IMR-90 (cell line): ENCODE measurements at regions not wholly inside any gene's neighbourhood (a gene's known extent, or its start where the extent isn't known, plus 50 kb on each side); places are given as distances from the start of the nearest gene placed in this dataset.

Experiments used
- ATAC-seq: fragments of 200-7000 bp; cut with Tn5 transposase; 2 replicates; pipeline ENCODE4 v1.9.1; 2020; ENCODE audit warnings: low read depth, mild to moderate bottlenecking, moderate library complexity
- BruUV-seq: library from RNA; stranded (reverse); fragments of 400-500 nt; replicated peaks from 2 replicates; lab custom pipeline; 2021; lab: Mats Ljungman, UMichigan
- CTCF ChIA-PET: fragments of 300-600 bp; formaldehyde crosslinking; extraction: SDS; loops from one replicate; lab custom pipeline; 2021; ENCODE audit warnings: antibody characterized with exemption; lab: Yijun Ruan, JAX
- POLR2A ChIA-PET: fragments of 300-600 bp; sonication (Branson Sonifier 250); formaldehyde crosslinking; loops from one replicate; lab custom pipeline; 2022; ENCODE audit warnings: antibody characterized with exemption; ENCODE audit not compliant: unreplicated experiment; lab: Charles Lee
- DNase-seq: peaks from one replicate; pipeline ENCODE4 v3.0.0; 2013
- H2AFZ ChIP-seq: replicated peaks from 2 replicates; pipeline ENCODE3; 2013; ENCODE audit warnings: low read length, mild to moderate bottlenecking; ENCODE audit not compliant: poor library complexity
- H2AK5ac ChIP-seq: 2 replicates; pipeline ENCODE4 v1.6.1; 2013; ENCODE audit warnings: low read depth, low read length, inconsistent platforms
- H2AK9ac ChIP-seq: replicated peaks from 2 replicates; pipeline ENCODE3; 2013; ENCODE audit warnings: mild to moderate bottlenecking, low read depth, low read length, moderate library complexity; ENCODE audit not compliant: poor library complexity
- H2BK120ac ChIP-seq: 2 replicates; pipeline ENCODE4 v1.6.1; 2013; ENCODE audit warnings: low read depth, low read length, inconsistent platforms
- H2BK15ac ChIP-seq: 3 replicates; pipeline ENCODE4 v1.6.1; 2013; ENCODE audit warnings: low read depth, low read length, inconsistent platforms
- H2BK20ac ChIP-seq: 2 replicates; pipeline ENCODE4 v1.6.1; 2013; ENCODE audit warnings: low read depth, mild to moderate bottlenecking, inconsistent platforms, low read length, moderate library complexity
- H2BK5ac ChIP-seq: 2 replicates; pipeline ENCODE4 v1.6.1; 2013; ENCODE audit warnings: mild to moderate bottlenecking, low read depth, low read length, inconsistent platforms; ENCODE audit not compliant: poor library complexity, severe bottlenecking
- H3K14ac ChIP-seq: replicated peaks from 2 replicates; pipeline ENCODE4 v1.6.1; 2013; ENCODE audit warnings: low read depth, low read length, inconsistent platforms
- H3K18ac ChIP-seq: 2 replicates; pipeline ENCODE4 v1.6.1; 2013; ENCODE audit warnings: low read depth, low read length, control low read depth
- H3K23ac ChIP-seq: 2 replicates; pipeline ENCODE4 v1.6.1; 2013; ENCODE audit warnings: low read depth, low read length, inconsistent platforms
- H3K27ac ChIP-seq: 2 replicates; pipeline ENCODE4 v1.5.1; 2013; ENCODE audit warnings: mild to moderate bottlenecking, control low read depth, low read length; ENCODE audit not compliant: insufficient read depth
- H3K27me3 ChIP-seq: 2 replicates; pipeline ENCODE4 v1.6.1; 2013; ENCODE audit warnings: low read length; ENCODE audit not compliant: control insufficient read depth, insufficient read depth
- H3K36me3 ChIP-seq: 2 replicates; pipeline ENCODE4 v1.6.1; 2013; ENCODE audit warnings: low read length, mixed read lengths; ENCODE audit not compliant: control insufficient read depth, insufficient read depth
- H3K4ac ChIP-seq: 2 replicates; pipeline ENCODE4 v1.6.1; 2013; ENCODE audit warnings: low read depth, low read length, inconsistent platforms
- H3K4me1 ChIP-seq: 2 replicates; pipeline ENCODE4 v1.6.1; 2013; ENCODE audit warnings: low read length, mixed read lengths; ENCODE audit not compliant: control insufficient read depth, insufficient read depth
- H3K4me2 ChIP-seq: 2 replicates; pipeline ENCODE4 v1.6.1; 2013; ENCODE audit warnings: low read depth, mild to moderate bottlenecking, control low read depth, low read length, moderate library complexity
- H3K4me3 ChIP-seq: 2 replicates; pipeline ENCODE4 v1.5.1; 2013; ENCODE audit warnings: low read depth, mild to moderate bottlenecking, control low read depth, low read length, moderate library complexity; ENCODE audit not compliant: insufficient read depth
- H3K56ac ChIP-seq: 2 replicates; pipeline ENCODE4 v1.6.1; 2013; ENCODE audit warnings: low read length, inconsistent platforms; ENCODE audit not compliant: insufficient read depth; ENCODE audit errors: extremely low read depth
- H3K79me1 ChIP-seq, 2 experiments: 2 replicates each; pipeline ENCODE4 v1.6.1; 2013; ENCODE audit warnings: low read length in 2 of 2, inconsistent platforms in 1 of 2, low read depth in 1 of 2
- H3K9ac ChIP-seq: 2 replicates; pipeline ENCODE4 v1.6.1; 2013; ENCODE audit warnings: low read depth, low read length, control low read depth
- H3K9me1 ChIP-seq: 2 replicates; pipeline ENCODE4 v1.6.1; 2013; ENCODE audit warnings: low read length, inconsistent platforms; ENCODE audit not compliant: insufficient read depth
- H3K9me3 ChIP-seq: 2 replicates; pipeline ENCODE4 v1.6.1; 2013; ENCODE audit warnings: low read length; ENCODE audit not compliant: control insufficient read depth, insufficient read depth
- H4K20me1 ChIP-seq: 2 replicates; pipeline ENCODE4 v1.6.1; 2013; ENCODE audit warnings: low read length, inconsistent platforms; ENCODE audit not compliant: insufficient read depth
- H4K5ac ChIP-seq: 2 replicates; pipeline ENCODE4 v1.6.1; 2013; ENCODE audit warnings: mild to moderate bottlenecking, low read depth, low read length, control low read depth
- H4K8ac ChIP-seq, 2 experiments: 2 replicates each; pipeline ENCODE4 v1.6.1; 2013; ENCODE audit warnings: low read depth in 2 of 2, low read length in 2 of 2, control low read depth in 1 of 2, inconsistent platforms in 1 of 2
- H4K91ac ChIP-seq: 2 replicates; pipeline ENCODE4 v1.6.1; 2013; ENCODE audit warnings: low read depth, low read length, inconsistent platforms; ENCODE audit not compliant: insufficient read depth
- FOS ChIP-seq: fragments of 150-350 bp; IDR thresholded peaks from 2 replicates; pipeline ENCODE4 v1.6.1; 2016; ENCODE audit warnings: low read depth, low read length
- MAFK ChIP-seq: IDR thresholded peaks from 2 replicates; pipeline ENCODE4 v1.6.1; 2012; ENCODE audit warnings: low read depth, low read length, improper control_type of control experiment
- MAZ ChIP-seq: IDR thresholded peaks from 2 replicates; pipeline ENCODE4 v1.6.1; 2012; ENCODE audit warnings: low read depth, mild to moderate bottlenecking, low read length, improper control_type of control experiment, moderate library complexity, borderline replicate concordance
- POLR2A ChIP-seq: IDR thresholded peaks from 2 replicates; pipeline ENCODE4 v1.6.1; 2012; ENCODE audit warnings: mild to moderate bottlenecking, low read depth, low read length
- WGBS, 2 experiments: methylation state at CpG; one replicate each; pipeline versions ENCODE4 v1.1.5 to v1.1.7; 2013; ENCODE audit warnings: missing lambda C conversion rate in 2 of 2; ENCODE audit not compliant: insufficient read length in 1 of 2; ENCODE audit errors: extremely low coverage in 2 of 2; 5-methylcytosine and 5-hydroxymethylcytosine counted together
- dilution Hi-C: fragments of 300-500 bp; cut with HindIII; formaldehyde crosslinking; loops from one replicate; pipeline ENCODE4 v1.14.3; 2018; ENCODE audit warnings: low sequenced_read_pairs; ENCODE audit not compliant: unreplicated experiment
- in situ Hi-C: fragments of 300-500 bp; cut with MboI; formaldehyde crosslinking; loops from 3 replicates; pipeline ENCODE4 v1.14.3; 2019; ENCODE audit warnings: low sequenced_read_pairs, inconsistent platforms, mixed read lengths
- intact Hi-C: fragments of 100-400 bp; cut with micrococcal nuclease; formaldehyde crosslinking; loops from 2 replicates; pipeline ENCODE4 v1.10.0; 2022
- TF ChIP-seq, protein P1 (sequence below): fragments of 150-350 bp; IDR thresholded peaks from 2 replicates; pipeline ENCODE4 v1.6.1; 2017; ENCODE audit warnings: mild to moderate bottlenecking, antibody characterized with exemption, low read length, low read depth

- Histone ChIP-seq H3K27me3 (no peaks in the 10 kb centered on the region), H2BK5ac (no peak overlapping the region), H3K23ac (no peak overlapping the region), H3K27ac (no peak overlapping the region), H2AFZ (no peak overlapping the region), H3K4ac (peak overlapping the region; percentile 58), H4K20me1 (no peaks in the 10 kb centered on the region), H2AK9ac (no peak overlapping the region), H3K9me1 (no peaks in the 10 kb centered on the region), H3K9me3 (no peaks in the 10 kb centered on the region), H3K14ac (peak overlapping the region; percentile 44), H3K56ac (no peak overlapping the region), H4K5ac (0 out of 2 replicates have a peak overlapping the region, but pooled peaks have one; percentile 7), H2BK120ac (peak overlapping the region; percentile 14), H4K91ac (no peak overlapping the region), H2BK20ac (peak overlapping the region; percentile 62; the same call in 1 of the 2 replicates), H3K18ac (peak overlapping the region; percentile 14; the same call in 1 of the 2 replicates), H3K4me3 (no peak overlapping the region), H4K8ac (no peak overlapping the region), H3K9ac (no peak overlapping the region), H3K4me2 (no peak overlapping the region), H3K79me1 (no peaks in the 10 kb centered on the region), H2AK5ac (peak overlapping the region; percentile 79), H3K4me1 (peaks cover 7% of the 10 kb centered on the region), H2BK15ac (no peak overlapping the region; the same call in 2 of the 3 replicates), H3K36me3 (no peaks in the 10 kb centered on the region)
- BruUV-seq: no TSS peak
- in situ Hi-C loops: no loop called here
- dilution Hi-C loops: no loop called here
- TF ChIP-seq, protein P1, sequence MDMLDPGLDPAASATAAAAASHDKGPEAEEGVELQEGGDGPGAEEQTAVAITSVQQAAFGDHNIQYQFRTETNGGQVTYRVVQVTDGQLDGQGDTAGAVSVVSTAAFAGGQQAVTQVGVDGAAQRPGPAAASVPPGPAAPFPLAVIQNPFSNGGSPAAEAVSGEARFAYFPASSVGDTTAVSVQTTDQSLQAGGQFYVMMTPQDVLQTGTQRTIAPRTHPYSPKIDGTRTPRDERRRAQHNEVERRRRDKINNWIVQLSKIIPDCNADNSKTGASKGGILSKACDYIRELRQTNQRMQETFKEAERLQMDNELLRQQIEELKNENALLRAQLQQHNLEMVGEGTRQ: no peak
- no peak for TF ChIP-seq FOS
- no peak for TF ChIP-seq POLR2A
- TF ChIP-seq MAZ: no peak
- TF ChIP-seq MAFK: no peak
- intact Hi-C loops: no loop called here
- DNase-seq: peak; percentile 37
- WGBS, 2 experiments: 80% methylated on average over 2 of the region's 2 CpGs; no CpG with 5 or more reads in 1 of the 2 experiments
- ChIA-PET POLR2A (no interaction called here), CTCF (interaction anchor here (0.9 kb wide), 1 partner anchor 11 kb away, joined by 4 read pairs; no protein-coding TSS in a partner anchor)
- no peak for ATAC-seq
Observed at GRCh38 chr3:177929310-177929709, 606.9 kb upstream of the KCNMB2 start.
